SK-N-SH (cell line): ENCODE measurements at regions not wholly inside any gene's neighbourhood (a gene's known extent, or its start where the extent isn't known, plus 50 kb on each side); places are given as distances from the start of the nearest gene placed in this dataset.

Experiments used
- CTCF ChIA-PET: fragments of 300-600, 350-600 bp; formaldehyde crosslinking; extraction: SDS; loops from one replicate; lab custom pipeline; 2021; lab: Yijun Ruan, JAX
- POLR2A ChIA-PET: fragments of 350-600 bp; sonication (Branson Sonifier 250); formaldehyde crosslinking; extraction: SDS; loops from one replicate; lab custom pipeline; 2020; ENCODE audit warnings: antibody characterized with exemption, inconsistent platforms; lab: Yijun Ruan, JAX
- DNase-seq: peaks from one replicate; pipeline ENCODE4 v3.0.0; 2012
- H2AFZ ChIP-seq: fragments of 200-600 bp; sonication (generic); 2 replicates; pipeline ENCODE4 v1.8.1; 2016; ENCODE audit warnings: antibody characterized with exemption, mild to moderate bottlenecking, low read depth
- H3F3A ChIP-seq: fragments of 200-600 bp; sonication (generic); replicated peaks from 2 replicates; pipeline ENCODE3; 2016; ENCODE audit warnings: antibody characterized with exemption, mild to moderate bottlenecking; ENCODE audit not compliant: insufficient read depth
- H3K27ac ChIP-seq, 2 experiments: fragments of 200-500 bp in 1 of 2; fragments of 200-600 bp in 1 of 2; sonication (Bioruptor generic) in 1 of 2; sonication (generic), shearing (Covaris generic) in 1 of 2; 2 replicates each; pipeline versions ENCODE4 v1.5.1 to v1.6.1; 2014 to 2016; ENCODE audit warnings: low read depth in 2 of 2, inconsistent platforms in 1 of 2, low read length in 1 of 2, mild to moderate bottlenecking in 1 of 2, mixed read lengths in 1 of 2
- H3K27me3 ChIP-seq: fragments of 200-600 bp; sonication (generic), shearing (Covaris generic); 2 replicates; pipeline ENCODE4 v1.6.1; 2016; ENCODE audit warnings: mixed run types; ENCODE audit not compliant: insufficient read depth
- H3K36me3 ChIP-seq, 2 experiments: fragments of 200-500 bp in 1 of 2; fragments of 200-600 bp in 1 of 2; sonication (Bioruptor generic) in 1 of 2; sonication (generic) in 1 of 2; replicated peaks in 1 of 2; 2 replicates each; pipeline versions ENCODE3 to v1.5.1; 2014 to 2016; ENCODE audit warnings: low read length in 1 of 2, mild to moderate bottlenecking in 1 of 2; ENCODE audit not compliant: insufficient read depth in 2 of 2, control insufficient read depth in 1 of 2
- H3K4me1 ChIP-seq, 2 experiments: fragments of 200-500 bp in 1 of 2; fragments of 200-600 bp in 1 of 2; sonication (Bioruptor generic) in 1 of 2; sonication (generic), shearing (Covaris generic) in 1 of 2; 2 replicates each; pipeline versions ENCODE4 v1.5.1 to v1.6.1; 2014 to 2016; ENCODE audit warnings: low read depth in 1 of 2, low read length in 1 of 2, mixed run types in 1 of 2; ENCODE audit not compliant: insufficient read depth in 2 of 2, control insufficient read depth in 1 of 2
- H3K4me2 ChIP-seq: fragments of 200-600 bp; sonication (generic), shearing (Covaris generic); 2 replicates; pipeline ENCODE4 v1.6.1; 2017; ENCODE audit warnings: mixed run types
- H3K4me3 ChIP-seq, 2 experiments: fragments of 200-500 bp in 1 of 2; fragments of 200-600 bp in 1 of 2; sonication (Bioruptor generic) in 1 of 2; sonication (generic), shearing (Covaris generic) in 1 of 2; 2 replicates each; pipeline versions ENCODE4 v1.5.1 to v1.8.1; 2014 to 2016; ENCODE audit warnings: low read depth in 2 of 2, inconsistent platforms in 1 of 2, low read length in 1 of 2, mild to moderate bottlenecking in 1 of 2, mixed read lengths in 1 of 2, moderate library complexity in 1 of 2
- H3K79me2 ChIP-seq: fragments of 200-600 bp; sonication (generic); 2 replicates; pipeline ENCODE4 v1.8.1; 2017; ENCODE audit warnings: mild to moderate bottlenecking; ENCODE audit not compliant: insufficient read depth
- H3K9ac ChIP-seq: fragments of 200-600 bp; sonication (generic); 2 replicates; pipeline ENCODE4 v1.6.1; 2017; ENCODE audit warnings: mixed run types
- H3K9me2 ChIP-seq: fragments of 200-600 bp; sonication (generic); 2 replicates; pipeline ENCODE4 v1.6.1; 2017; ENCODE audit warnings: mixed run types
- H3K9me3 ChIP-seq: fragments of 200-600 bp; sonication (generic); 2 replicates; pipeline ENCODE4 v1.6.1; 2017; ENCODE audit warnings: mixed run types, mild to moderate bottlenecking, moderate library complexity
- H4K20me1 ChIP-seq: fragments of 200-600 bp; sonication (generic); 2 replicates; pipeline ENCODE4 v1.6.1; 2017; ENCODE audit warnings: mild to moderate bottlenecking, mixed run types; ENCODE audit not compliant: insufficient read depth
- EP300 ChIP-seq, 2 experiments: IDR thresholded peaks; 2 replicates each; pipeline versions ENCODE4 v1.4.0 to v1.6.1; 2012; ENCODE audit warnings: borderline replicate concordance in 1 of 2, low read depth in 1 of 2, low read length in 1 of 2
- FOXM1 ChIP-seq: IDR thresholded peaks from 2 replicates; pipeline ENCODE4 v1.4.0; 2012; ENCODE audit warnings: low read depth, mild to moderate bottlenecking
- GABPA ChIP-seq: IDR thresholded peaks from 2 replicates; pipeline ENCODE4 v1.4.0; 2012; ENCODE audit warnings: low read depth, mild to moderate bottlenecking
- IRF3 ChIP-seq: fragments of 150-350 bp; IDR thresholded peaks from 2 replicates; pipeline ENCODE4 v1.6.1; 2016; ENCODE audit warnings: mild to moderate bottlenecking, low read depth, low read length
- MXI1 ChIP-seq: IDR thresholded peaks from 2 replicates; pipeline ENCODE4 v1.6.1; 2012; ENCODE audit warnings: mild to moderate bottlenecking, low read depth, low read length, improper control_type of control experiment
- NFIC ChIP-seq: IDR thresholded peaks from 2 replicates; pipeline ENCODE4 v1.4.0; 2012; ENCODE audit warnings: borderline replicate concordance
- NRF1 ChIP-seq: IDR thresholded peaks from 2 replicates; pipeline ENCODE4 v1.6.1; 2012; ENCODE audit warnings: low read depth, mild to moderate bottlenecking, low read length
- PBX3 ChIP-seq: IDR thresholded peaks from 2 replicates; pipeline ENCODE4; 2012
- RCOR1 ChIP-seq: fragments of 150-350 bp; IDR thresholded peaks from 2 replicates; pipeline ENCODE4 v1.6.1; 2017; ENCODE audit warnings: antibody characterized with exemption, low read length
- RFX5 ChIP-seq: IDR thresholded peaks from 2 replicates; pipeline ENCODE4 v1.6.1; 2012; ENCODE audit warnings: mild to moderate bottlenecking, improper control_type of control experiment, low read length
- SMC3 ChIP-seq: IDR thresholded peaks from 2 replicates; pipeline ENCODE4 v1.6.1; 2012; ENCODE audit warnings: low read depth, low read length, improper control_type of control experiment
- TAF1 ChIP-seq: IDR thresholded peaks from 2 replicates; pipeline ENCODE4 v1.6.1; 2012; ENCODE audit warnings: low read depth, mild to moderate bottlenecking, low read length, moderate library complexity, borderline replicate concordance
- TCF12 ChIP-seq: IDR thresholded peaks from 2 replicates; pipeline ENCODE4 v1.4.0; 2012
- WGBS: methylation state at CpG from one replicate; pipeline ENCODE4 v1.1.6; 2017; ENCODE audit warnings: low lambda C conversion rate; 5-methylcytosine and 5-hydroxymethylcytosine counted together

GRCh38 chr15:62533687-62534086 is 368.6 kb upstream of the C2CD4B start:
- H3K4me1 ChIP-seq, result peaks cover 0 to 14% of the 10 kb centered on the region in 2 experiments; a peak in 1 of 4 replicates
- H3K9ac ChIP-seq, result no peak overlapping the region
- no peak overlapping the region for H3K4me2 ChIP-seq
- no peaks in the 10 kb centered on the region for H3K9me2 ChIP-seq
- POLR2A ChIA-PET, result no interaction called here
- peaks cover 7% of the 10 kb centered on the region for H3F3A ChIP-seq
- peaks cover 16% of the 10 kb centered on the region for H3K79me2 ChIP-seq
- H3K9me3 ChIP-seq, result no peaks in the 10 kb centered on the region
- no peaks in the 10 kb centered on the region for H3K27me3 ChIP-seq
- TF ChIP-seq NFIC (no peak), RFX5 (no peak), RCOR1 (no peak), GABPA (no peak), IRF3 (no peak), SMC3 (no peak), FOXM1 (no peak), TAF1 (no peak), NRF1 (no peak)
- TF ChIP-seq, all 33 proteins: peak for 0
- no peaks in the 10 kb centered on the region for H4K20me1 ChIP-seq
- DNase-seq, result no peak
- CTCF ChIA-PET, result interaction anchor here (1.1 to 3.3 kb wide), 3 partner anchors 10 to 16 kb away, joined by 3 to 17 read pairs (median 9); no protein-coding TSS in a partner anchor
- H3K27ac ChIP-seq, result no peak overlapping the region
- no peak overlapping the region for H3K4me3 ChIP-seq
- H2AFZ ChIP-seq, result no peak overlapping the region
- WGBS, result 78% methylated on average over 1 of the region's 1 CpG
- no peaks in the 10 kb centered on the region for H3K36me3 ChIP-seq

- H3K27me3 ChIP-seq, result no peaks in the 10 kb centered on the region
- CTCF ChIA-PET, result interaction anchor here (0.8 to 3.3 kb wide), 6 partner anchors 9 to 207 kb away, joined by 3 to 17 read pairs (median 3); no protein-coding TSS in a partner anchor
- H3K79me2 ChIP-seq, result peaks cover 16% of the 10 kb centered on the region
- H3K9me3 ChIP-seq, result no peaks in the 10 kb centered on the region
- no peak overlapping the region for H2AFZ ChIP-seq
- no peaks in the 10 kb centered on the region for H3K36me3 ChIP-seq
- 83% methylated on average over 2 of the region's 2 CpGs for WGBS
- DNase-seq, result no peak
- no peak overlapping the region for H3K4me2 ChIP-seq
- H3K27ac ChIP-seq, result peak overlapping the region; percentile 31 to 37; a peak in 2 of 4 replicates
- TF ChIP-seq PBX3 (peak; percentile 59), MXI1 (no peak), TCF12 (peak; percentile 82), NFIC (no peak), EP300 (IDR thresholded peaks at IDR 0.05; ENCODE audit: borderline replicate concordance in 1 of 2, low read depth in 1 of 2, low read length in 1 of 2) (0 out of 4 replicates have a peak, but pooled peaks of 1 of the 2 experiments have one; percentile 22), SMC3 (no peak), TAF1 (no peak)
- TF ChIP-seq, all 33 proteins: peak for 3
- peaks cover 7% of the 10 kb centered on the region for H3F3A ChIP-seq
- H3K4me3 ChIP-seq, result no peak overlapping the region
- H3K9me2 ChIP-seq, result no peaks in the 10 kb centered on the region
- H3K4me1 ChIP-seq, result peaks cover 0 to 14% of the 10 kb centered on the region in 2 experiments; a peak in 1 of 4 replicates
- POLR2A ChIA-PET, result no interaction called here
- no peak overlapping the region for H3K9ac ChIP-seq
- no peaks in the 10 kb centered on the region for H4K20me1 ChIP-seq
These were observed 369.9 kb upstream of the C2CD4B start for GRCh38 chr15:62534996-62535395.
